Kidney capillary endothelial cell (primary cell): ENCODE measurements at regions not wholly inside any gene's neighbourhood (a gene's known extent, or its start where the extent isn't known, plus 50 kb on each side); places are given as distances from the start of the nearest gene placed in this dataset.
"Not testable (repeated sequence)": the region's sequence is repeated elsewhere in the genome, so short reads cannot be mapped to it uniquely, and the experiment has no call there.

Experiments
- DNase-seq: peaks from one replicate; pipeline ENCODE4 v3.0.0-alpha.2; 2018; ENCODE audit warnings: low spot score

DNA sequence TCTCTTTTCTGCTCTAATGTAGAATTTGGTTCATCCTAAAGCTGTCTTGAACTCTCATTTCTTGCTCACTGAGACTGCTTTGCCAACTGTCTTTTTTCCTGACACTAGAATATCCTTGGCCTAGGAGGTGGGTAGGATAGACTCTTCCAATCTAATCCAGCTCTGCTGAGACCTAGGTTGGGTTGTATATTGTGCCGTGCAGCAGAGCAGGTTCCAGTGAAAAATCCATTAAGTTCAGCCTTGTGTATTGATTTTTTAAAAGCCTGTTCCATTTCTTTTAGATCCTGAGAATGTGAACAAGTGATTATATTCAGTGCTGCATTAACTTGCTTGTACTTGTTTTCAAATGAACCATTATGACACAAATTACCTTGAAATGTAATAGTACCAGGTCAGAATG lies 539.6 kb downstream of the LRRC70 start:
- no peak for DNase-seq

DNA sequence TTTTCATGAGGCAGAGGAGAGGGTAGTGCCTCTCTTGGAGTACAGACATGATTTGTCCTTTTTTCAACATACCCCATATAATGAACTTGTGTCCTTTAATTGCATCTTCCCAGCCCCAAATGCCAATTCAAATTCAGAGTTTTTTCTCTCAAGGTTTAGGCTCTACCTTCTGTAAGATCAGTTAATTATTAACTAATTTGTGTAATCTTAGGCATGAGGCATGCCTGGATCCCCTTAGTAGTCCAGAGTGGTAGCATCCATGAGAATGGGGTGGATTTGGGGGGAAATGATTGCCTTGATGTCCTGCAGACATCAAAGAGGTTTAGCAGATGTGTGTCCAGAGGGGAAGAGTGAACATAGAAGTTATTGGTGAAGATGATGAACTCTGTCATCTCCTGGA lies 533.3 kb downstream of the LRRC70 start:
- no peak for DNase-seq

DNA sequence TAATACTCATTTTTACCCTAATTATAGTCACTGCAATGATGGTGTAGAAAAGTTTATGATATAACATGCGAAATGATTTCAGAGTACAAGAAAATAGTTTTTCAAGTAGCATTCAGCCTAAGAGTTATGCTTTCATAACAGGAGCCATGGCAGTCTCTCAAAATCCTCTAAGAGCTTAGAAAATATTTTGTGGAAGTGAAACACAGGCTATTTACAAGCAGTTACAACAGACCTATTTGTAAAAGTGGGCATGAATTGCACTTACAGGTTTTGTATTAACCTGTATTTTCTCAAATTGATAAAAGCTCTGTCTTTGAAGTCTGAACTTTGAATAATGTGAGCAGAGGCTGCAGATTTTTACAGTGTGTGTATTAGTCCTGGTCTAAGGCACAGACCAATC lies 523.3 kb downstream of the LRRC70 start:
- no peak for DNase-seq

DNA sequence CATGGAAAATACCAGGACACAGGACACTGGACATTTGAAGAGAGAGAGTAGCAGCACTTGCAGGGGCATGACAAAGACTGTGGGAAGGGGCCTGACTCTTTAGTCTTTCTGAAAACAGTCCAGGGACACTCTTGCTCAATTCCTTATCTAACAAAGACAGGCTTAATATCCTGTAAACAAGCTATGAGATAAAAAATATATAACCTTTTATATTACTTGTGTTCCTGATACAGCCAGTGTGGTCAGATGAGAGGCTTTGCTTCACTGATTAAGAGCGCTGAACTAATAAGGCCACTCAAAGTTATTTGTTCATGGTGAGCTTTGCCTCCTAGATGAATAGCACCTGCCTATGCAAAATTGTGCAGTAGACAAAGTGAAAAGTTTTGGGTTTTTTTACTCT lies 518.7 kb downstream of the LRRC70 start:
- no peak for DNase-seq

DNA sequence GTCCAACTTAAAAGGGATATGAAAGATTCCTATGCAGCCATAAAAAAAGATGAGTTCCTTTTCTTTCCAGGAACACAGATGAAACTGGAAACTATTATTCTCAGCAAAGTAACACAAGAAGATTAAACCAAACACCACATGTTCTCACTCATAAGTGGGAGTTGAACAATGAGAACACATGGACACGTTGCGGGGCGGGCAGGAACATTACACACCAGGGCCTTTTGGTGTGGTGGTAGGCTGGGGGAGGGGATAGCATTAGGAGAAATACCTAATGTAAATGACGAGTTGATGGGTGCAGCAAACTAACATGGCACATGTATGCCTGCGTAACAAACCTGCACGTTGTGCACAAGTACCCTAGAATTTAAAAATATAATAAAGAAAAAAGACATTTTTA lies 516.1 kb downstream of the LRRC70 start:
- DNase-seq = no peak

DNA sequence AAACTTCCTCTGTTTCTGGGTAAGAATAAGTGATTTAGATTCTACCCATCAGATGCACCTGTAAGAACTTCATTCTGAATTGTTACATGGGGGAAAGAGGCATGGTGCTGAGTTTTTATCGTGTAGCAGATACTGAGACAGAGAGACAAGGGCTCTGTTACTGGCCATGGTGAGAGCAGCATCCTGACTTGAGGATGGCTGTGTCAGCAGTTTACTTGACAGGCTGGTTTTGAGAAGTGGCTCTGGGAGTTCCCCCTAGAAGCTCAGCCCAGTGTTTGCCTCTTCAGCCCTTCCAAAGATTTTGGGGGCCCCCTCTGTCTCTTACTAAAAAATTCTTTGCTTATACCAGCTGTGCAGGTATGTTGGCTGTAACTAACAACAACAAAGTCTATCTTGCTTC lies 510.5 kb downstream of the LRRC70 start:
- no peak for DNase-seq

DNA sequence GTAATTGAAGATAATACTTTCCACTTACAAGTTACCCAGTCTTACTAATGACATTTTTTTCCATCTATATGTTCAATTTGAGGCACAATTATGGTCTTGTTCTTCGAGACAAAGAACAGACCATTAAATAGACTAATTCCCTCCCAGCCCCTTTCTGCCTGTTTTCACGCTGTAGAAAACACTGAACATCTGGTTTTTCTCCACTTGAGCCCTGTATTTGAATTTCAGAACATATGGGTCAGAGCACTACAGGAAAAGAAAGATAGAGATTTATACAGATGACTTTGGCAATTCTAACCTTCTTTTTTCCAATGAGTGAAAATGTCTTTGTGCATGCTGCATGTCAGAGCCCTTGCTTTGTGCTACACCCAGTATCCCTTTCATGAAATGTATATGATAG lies 506.9 kb downstream of the LRRC70 start:
- no peak for DNase-seq

DNA sequence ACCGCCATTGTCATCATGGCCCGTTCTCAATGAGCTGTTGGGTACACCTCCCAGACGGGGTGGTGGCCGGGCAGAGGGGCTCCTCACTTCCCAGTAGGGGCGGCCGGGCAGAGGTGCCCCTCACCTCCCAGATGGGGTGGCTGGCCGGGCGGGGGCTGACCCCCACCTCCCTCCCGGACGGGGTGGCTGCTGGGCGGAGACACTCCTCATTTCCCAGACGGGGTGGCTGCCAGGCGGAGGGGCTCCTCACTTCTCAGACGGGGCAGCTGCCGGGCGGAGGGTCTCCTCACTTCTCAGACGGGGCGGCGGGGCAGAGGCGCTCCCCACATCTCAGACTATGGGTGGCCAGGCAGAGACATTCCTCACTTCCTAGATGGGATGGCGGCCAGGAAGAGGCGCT lies 505.1 kb downstream of the LRRC70 start:
- not testable (repeated sequence) for DNase-seq

DNA sequence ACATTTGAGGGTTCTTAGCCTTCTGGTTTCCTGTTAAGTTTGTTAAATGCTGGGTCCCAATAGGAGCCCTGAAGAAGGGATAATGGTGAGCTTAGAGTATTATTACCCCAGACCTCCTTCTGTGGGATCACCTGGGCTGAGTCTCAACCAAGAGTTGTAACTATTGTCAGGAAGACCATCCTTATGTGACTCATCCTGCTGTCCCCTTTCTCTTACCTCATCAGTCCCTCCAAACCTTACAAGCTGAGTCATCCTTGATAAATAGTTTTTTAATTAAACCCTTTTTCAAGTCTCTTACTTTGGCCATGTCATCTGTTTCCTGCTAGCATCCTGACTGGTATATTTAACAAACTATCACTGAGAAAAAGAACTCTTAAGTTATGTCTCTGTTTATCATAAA lies 502.8 kb downstream of the LRRC70 start:
- DNase-seq = no peak

DNA sequence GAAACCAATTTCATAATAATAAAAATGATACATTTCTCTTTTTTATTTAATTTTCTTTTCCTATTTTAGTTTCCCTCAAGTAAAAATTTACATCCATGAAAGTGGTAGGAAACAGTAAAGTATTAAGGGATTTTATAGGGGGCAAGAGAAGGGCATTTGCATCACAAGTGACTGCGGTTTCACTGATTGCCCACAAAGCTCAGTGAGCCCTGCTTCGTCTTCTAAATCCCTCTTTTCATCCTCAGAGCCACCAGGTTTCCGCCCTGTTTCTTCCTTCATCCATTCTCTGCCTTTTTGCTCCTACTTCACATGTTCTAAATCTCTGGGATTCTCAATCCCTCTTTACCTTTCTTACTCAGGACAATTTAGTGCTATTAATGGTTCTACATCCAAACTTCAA lies 491.4 kb downstream of the LRRC70 start:
- no peak for DNase-seq

DNA sequence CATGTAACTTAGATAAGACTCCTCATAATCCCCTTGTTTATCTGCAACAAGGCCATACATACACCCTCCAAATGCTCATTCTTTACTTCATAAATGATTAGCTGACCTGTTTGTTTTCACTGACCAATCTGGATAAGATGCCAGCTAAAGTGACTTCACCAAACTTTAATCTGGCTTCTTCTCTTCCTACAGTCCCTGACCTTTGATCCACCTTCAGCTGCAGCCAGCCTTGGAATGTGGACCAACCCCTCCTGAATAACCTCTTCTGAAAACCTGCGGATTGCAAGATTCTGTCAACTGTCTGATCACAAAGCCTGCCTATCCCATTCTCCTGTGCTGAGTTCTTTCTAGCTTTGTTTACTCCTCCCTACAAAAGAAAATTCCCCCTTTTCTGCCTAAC lies 476.8 kb downstream of the LRRC70 start:
- no peak for DNase-seq

DNA sequence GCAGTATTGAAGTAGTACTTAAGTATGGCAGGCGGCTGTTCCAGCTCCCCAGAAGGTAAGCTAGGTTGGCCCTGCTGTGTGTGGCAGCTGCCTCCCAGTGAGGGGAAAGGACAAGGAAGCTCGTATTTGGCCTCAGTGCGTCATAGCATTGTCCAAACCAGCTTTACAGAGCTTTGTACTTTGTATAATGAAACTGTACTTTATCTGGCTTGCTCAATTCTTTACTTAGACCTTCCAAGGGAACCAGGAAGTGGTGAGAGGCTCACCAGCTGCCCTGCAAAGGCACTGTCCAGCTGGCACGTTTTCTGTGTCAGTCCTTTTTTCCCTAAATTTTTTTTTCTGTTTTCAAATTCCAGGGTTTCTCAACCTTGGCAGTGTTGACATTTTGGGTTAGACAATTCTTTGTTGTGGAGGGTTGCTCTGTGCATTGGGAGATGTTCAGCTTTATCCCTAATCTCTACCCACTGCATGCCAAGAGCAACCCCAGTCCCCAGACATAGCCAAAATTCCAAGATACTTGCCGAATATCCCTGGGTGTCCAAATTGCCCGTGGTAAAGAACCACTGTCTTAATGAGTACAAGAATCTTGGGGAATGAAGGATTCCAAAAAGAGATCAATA lies 474.5 kb downstream of the LRRC70 start:
- no peak for DNase-seq

DNA sequence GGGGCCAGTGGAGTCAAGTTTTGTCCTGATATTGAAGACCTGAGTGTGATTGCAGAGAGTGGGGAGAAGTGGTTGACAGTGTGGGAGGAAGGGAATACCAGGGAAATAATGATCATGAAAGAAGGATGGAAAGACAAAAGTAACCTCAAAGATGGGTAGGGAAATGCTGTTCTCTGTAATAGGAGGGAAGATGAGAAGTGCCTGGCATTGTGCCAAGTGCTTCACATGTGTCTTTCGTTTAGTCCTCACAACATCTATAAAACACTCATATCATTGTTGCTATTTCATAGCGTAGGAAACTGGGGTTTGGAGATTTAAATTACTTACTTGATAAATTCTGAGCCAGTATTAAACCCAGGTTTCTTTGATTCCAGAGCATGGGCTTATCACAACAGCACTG lies 472.3 kb downstream of the LRRC70 start:
- no peak for DNase-seq

DNA sequence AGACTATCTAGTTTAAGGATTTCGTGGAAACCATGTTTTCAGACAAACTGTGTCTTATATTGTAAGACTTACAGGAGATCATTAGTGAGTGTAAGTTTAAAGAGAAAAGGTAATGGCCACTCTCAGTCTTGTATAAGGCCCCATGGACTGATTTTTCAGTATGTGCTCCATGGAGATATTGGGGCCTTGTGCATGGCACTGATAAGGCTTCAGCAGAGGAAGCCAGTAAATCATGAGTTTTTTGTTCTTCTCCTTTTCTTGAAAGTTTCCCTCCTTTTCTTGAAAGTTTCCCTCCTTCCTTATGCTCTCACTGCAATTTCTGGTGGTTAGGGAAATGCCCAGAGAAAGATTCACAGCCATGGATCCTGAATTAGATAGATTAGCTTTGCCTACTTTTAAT lies 471.3 kb downstream of the LRRC70 start:
- DNase-seq = no peak

DNA sequence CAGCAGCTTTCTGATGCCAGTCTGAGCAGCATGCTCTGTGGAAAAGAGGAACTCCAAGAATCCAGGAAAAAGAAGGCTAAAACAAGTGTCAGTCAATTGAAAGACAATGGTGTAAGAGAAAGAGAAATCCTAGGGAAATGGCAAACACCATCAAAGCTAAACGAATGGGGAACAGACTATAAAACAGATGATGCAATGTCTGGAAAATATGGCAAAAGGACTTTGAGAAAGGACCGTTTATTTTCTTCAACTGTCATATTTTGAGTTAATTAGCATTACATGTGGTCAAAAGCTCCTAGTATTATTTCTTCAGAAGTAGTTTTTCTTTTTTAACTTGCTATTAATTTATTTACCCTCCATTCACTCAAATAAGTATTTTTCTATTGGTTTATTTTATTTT lies 465.2 kb downstream of the LRRC70 start:
- DNase-seq = no peak

DNA sequence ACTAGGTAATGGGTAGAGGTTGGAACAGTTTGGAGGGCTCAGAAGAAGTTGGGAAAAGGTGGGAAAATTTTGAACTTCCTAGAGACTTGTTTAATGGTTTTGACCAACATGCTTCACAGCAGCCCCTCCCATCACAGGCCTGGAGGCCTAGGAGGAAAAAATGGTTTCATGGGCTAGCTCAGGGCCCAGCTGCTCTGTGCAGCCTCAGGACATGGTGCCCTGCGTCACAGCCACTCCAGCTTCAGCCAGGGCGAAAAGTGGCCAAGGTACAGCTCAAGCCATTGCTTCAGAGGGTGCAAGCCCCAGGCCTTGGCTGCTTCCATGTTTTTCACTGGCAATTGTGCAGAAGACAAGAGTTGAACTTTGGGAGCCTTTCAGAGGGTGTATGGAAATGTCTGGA lies 453.7 kb downstream of the LRRC70 start:
- no peak for DNase-seq

DNA sequence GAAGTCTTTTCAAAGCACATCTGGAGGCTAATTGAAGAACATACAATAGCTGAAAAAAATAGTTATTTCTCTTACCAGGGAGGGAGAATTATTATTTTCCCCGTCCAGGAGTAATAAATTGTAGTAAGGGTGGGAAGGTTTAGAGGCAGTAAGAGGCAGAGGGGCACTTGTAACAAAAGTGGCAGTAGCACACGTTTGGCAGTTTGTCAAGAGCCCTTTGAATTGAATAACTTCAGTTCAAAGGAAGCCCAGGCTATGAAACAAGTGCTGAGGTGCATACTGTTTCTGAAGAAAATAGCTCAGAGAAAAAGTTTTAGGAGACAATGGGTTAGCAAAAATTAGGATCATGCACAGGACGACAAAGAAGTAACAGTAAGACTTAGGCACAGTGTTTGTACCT lies 451.3 kb downstream of the LRRC70 start:
- no peak for DNase-seq

DNA sequence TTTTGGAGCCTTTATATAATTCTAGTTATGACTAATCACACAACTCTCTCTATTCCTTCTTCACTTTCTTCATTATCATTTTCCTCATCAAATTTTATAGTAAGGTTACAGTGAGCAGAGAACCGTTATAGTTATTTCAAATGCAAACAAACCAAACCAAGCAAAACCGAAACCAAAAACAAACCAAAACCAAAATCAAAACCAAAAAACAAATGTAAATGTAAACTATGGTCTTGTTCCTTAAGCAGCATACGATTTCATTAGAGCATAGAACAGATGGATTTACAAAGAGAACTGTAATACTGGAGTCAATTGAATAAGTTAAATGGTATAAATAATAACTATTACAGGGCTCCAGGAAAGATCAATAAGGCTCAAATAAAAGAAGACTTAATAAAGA lies 447.1 kb downstream of the LRRC70 start:
- DNase-seq = no peak

DNA sequence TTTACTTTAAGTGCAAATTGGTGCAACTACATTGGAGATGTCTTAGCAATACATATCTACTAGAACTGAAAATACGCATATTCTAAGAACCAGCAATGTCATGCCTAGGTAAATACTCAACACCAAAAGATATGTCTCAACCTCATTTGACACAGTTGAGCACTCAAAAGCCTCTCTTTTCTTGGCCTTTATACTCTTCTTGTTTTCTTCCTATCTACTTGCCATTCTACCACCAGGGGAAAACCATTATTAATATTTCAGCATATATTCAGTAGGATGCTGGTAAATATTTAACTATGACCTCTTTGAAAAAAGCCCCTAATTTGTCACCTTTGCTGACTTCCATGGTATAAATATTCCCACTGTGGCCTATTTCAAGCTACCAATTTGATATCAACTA lies 443.8 kb downstream of the LRRC70 start:
- no peak for DNase-seq

DNA sequence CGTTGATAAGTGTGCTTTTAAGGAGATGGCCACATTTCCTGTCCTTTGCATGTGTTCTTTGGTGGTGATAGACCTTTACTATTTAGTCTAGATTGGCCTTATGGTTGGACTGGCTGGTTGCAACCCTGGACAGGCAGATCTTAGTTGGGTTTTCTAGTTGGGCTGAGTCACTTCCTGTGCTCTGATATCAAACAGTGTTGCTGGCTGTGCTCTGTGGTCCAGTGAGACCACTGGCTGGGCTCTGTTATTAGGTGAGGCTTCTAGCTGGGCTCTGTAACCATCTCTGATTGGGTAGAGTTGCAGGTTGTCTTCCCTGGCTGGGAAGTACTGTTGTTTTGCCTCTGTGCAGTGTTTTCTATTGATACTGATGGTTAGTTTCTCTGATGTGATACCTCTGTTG lies 432.5 kb downstream of the LRRC70 start:
- DNase-seq = no peak

DNA sequence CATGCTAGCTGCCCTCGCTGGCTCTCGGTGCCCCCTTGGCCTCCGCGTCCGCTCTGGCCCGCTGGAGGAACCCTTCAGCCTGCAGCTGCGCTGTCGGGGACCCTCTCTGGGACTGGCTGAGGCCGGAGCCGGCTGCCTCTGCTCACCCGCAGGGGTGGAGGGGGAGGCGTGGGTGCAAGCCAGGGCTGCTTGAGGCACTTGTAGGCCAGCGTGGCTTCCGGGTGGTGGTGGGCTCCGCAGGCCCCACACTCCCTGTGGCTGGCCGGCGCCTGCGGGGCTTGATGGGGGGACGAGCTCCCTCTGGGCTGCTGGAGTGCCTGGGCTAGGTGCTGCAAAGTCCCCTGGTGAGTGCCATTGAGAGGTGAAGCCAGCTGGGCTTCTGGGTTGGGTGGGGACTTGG lies 429.6 kb downstream of the LRRC70 start:
- no peak for DNase-seq

DNA sequence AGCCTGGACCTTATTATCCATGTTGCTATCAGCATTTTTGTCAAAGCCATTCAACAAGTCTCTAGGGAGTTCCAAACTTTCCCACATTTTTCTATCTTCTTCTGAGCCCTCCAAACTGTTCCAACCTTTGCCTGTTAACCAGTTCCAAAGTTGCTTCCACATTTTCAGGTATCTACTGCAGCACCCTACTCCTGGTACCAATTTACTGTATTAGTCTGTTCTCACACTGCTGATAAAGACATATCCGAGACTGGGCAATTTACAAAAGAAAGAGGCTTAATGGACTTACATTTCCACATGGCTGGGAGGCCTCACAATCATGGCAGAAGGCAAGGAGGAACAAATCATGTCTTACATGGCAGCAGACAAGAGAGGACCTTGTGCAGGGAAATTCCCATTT lies 416.2 kb downstream of the LRRC70 start:
- DNase-seq = not testable (repeated sequence)

DNA sequence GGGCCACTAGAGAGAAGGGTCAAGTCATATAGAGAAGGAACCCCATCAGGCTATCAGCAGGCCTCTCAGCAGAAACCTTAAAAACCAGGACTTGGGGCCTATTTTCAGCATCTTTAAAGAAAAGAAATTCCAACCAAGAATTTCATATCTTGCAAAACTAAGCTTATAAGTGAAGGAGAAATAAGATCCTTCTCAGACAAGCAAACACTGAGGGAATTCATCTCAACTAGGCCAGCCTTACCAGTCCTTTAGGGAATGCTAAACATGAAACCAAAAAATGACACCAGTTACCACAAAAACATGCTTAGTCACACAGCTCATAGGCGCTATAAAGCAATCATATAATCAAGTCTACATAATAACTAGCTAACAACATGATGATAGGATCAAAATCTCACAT lies 407.1 kb downstream of the LRRC70 start:
- DNase-seq = no peak

DNA sequence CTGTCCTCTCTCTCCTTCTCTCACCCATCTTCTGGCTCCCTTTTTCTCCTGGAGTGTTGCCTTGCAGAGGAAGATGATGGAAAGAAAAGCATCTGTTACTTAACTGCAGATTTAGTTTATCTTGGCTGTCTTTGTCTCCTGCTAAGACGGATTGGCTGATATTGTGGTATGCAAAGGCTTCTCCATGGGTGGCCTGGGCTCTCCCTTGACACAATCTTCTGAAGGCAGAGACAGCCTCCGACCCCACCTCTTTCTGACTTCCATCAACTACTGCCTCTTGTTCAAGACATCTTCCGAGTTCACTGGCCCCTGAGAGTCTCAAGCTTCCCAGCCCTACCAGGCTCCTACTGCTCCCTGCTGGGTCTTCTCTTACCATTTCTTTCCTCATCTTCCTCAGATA lies 403.7 kb downstream of the LRRC70 start:
- DNase-seq = no peak

DNA sequence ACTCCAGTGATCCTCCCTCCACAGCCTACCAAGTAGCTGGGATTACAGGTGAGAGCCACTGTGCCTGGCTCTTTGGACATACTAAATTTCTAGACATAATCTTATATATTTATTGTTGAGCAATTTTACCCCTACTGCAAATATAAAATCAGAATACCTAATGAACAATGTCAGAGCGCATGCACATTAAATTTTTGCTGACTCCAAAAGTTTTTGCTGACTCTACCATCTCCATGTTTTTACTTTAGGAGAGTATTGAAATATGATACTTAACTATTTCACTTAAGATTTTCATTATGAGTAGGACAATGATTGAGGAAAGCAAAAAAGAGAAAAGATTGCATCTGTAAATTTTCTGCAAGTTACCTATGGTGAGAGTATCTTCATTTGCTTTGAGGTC lies 402.3 kb downstream of the LRRC70 start:
- DNase-seq = no peak
